ENCODE measurements at regions not wholly inside any gene's neighbourhood (a gene's known extent, or its start where the extent isn't known, plus 50 kb on each side); places are given as distances from the start of the nearest gene placed in this dataset.

DNA sequence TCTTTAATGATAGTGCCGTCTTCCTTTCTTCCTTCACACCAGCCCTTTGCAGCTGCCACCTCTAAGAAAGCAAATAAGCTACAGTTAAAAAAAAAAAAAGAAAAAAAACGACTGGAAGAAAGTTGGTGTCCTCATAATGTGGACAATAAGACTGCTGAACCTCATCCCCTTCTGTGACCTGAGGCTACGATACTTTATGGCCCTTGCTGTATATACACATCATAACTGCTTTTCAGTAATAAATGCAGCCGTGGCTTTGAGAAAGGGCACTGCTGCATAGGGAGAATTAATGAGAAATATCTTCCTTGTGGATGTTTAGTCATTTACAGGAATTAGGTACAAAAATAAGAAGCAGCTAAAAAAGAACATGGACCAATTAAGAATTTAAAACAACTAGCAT is 333.8 kb upstream of the ADGRL2 start:
- no peak for TF ChIP-seq SUZ12 (IDR thresholded peaks at IDR 0.05; ENCODE audit: extremely low read depth, insufficient read depth, insufficient read length)
- TF ChIP-seq YY1 (IDR thresholded peaks at IDR 0.05; ENCODE audit: insufficient read depth, insufficient read length): no peak
- no peak for TF ChIP-seq ZNF274 (IDR thresholded peaks at IDR 0.05; ENCODE audit: low read depth, low read length)
- Histone ChIP-seq H3K36me3 (ENCODE audit: insufficient read depth, insufficient read length, low read length) (no peaks in the 10 kb centered on the region), H3K4me3 (ENCODE audit: insufficient read length, low read depth) (no peak overlapping the region), H3K4me1 (ENCODE audit: insufficient read depth, insufficient read length) (no peaks in the 10 kb centered on the region), H3K27me3 (ENCODE audit: insufficient read depth, insufficient read length) (no peaks in the 10 kb centered on the region), H3K9ac (ENCODE audit: insufficient read length, low read depth) (no peak overlapping the region), H3K9me3 (ENCODE audit: insufficient read depth, low read length) (peaks cover 3% of the 10 kb centered on the region; the same call in 1 of the 2 replicates)
- DNase-seq (ENCODE audit: low read depth, low spot score): no peak

DNA sequence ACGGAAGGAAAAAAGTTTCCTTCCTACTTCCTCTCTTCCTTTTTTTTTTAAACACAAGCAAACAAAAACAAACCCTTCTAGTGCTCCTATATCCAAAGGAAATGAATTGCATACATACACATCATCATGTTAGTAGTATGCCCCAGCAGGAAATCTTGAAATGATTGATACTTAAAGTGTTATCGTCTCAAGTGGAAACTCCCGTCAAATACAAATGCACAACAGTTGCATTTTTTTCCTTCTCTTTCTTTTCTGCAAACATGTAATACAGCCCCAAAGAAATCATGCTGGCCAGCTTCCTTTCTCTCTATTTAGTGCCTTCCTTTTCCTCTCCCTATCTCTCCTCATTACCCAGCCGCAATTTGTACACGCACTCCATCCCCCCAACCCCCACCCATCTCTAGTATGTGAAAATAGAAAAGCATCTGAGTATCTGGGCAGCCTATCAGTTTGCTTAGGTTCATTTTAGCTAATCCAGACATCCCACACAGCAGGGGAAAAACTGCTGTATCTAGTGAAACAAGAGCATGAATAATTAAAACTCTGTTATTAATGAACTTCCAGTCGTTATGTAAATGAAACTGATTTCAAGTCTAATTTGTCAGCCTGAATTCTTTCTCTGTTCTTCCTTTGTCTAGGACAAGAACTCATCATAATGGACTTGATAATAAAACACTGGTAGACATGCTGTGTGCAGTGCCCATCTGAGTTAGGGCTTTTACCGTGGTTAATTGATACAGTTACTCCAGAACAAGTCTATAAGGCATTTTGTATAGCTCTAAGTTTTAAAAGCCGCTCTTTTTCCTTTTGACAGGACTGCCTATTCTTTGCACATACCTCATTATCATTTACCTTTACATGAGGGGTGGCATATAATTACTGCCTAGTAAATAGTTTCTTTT is 336.5 kb upstream of the ADGRL2 start:
- peaks cover 5% of the 10 kb centered on the region; the same call in 1 of the 2 replicates for H3K9me3 ChIP-seq (ENCODE audit: insufficient read depth, low read length)
- no peak overlapping the region for H3K9ac ChIP-seq (ENCODE audit: insufficient read length, low read depth)
- DNase-seq (ENCODE audit: low read depth, low spot score): no peak
- TF ChIP-seq ZNF274 (IDR thresholded peaks at IDR 0.05; ENCODE audit: low read depth, low read length) (no peak), SUZ12 (IDR thresholded peaks at IDR 0.05; ENCODE audit: extremely low read depth, insufficient read depth, insufficient read length) (no peak), YY1 (IDR thresholded peaks at IDR 0.05; ENCODE audit: insufficient read depth, insufficient read length) (no peak)
- H3K4me3 ChIP-seq (ENCODE audit: insufficient read length, low read depth): no peak overlapping the region
- H3K27me3 ChIP-seq (ENCODE audit: insufficient read depth, insufficient read length): no peaks in the 10 kb centered on the region
- no peaks in the 10 kb centered on the region for H3K4me1 ChIP-seq (ENCODE audit: insufficient read depth, insufficient read length)
- no peaks in the 10 kb centered on the region for H3K36me3 ChIP-seq (ENCODE audit: insufficient read depth, insufficient read length, low read length)

DNA sequence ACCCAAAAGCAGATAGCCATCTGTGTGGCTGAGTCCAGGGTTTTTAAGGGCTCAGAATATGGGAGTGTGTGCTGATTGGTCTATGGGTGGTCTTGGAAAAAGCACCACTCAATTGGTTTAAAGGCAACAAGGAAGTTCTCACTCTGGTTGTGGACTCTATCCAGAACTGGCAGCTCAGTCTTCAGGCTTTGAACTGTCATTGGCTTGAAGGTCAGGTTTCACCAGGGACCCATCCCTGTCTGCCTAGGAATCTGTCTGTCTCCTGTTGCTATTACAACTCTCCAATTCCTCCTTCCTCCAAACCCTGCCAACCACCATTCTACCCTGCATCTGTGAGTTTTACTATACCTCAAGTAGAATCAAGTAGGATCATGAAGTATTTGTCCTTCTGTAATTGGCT is 341.7 kb upstream of the ADGRL2 start:
- TF ChIP-seq ZNF274 (IDR thresholded peaks at IDR 0.05; ENCODE audit: low read depth, low read length): no peak
- no peak for TF ChIP-seq YY1 (IDR thresholded peaks at IDR 0.05; ENCODE audit: insufficient read depth, insufficient read length)
- no peak for TF ChIP-seq SUZ12 (IDR thresholded peaks at IDR 0.05; ENCODE audit: extremely low read depth, insufficient read depth, insufficient read length)
- H3K4me3 ChIP-seq (ENCODE audit: insufficient read length, low read depth): no peak overlapping the region
- H3K27me3 ChIP-seq (ENCODE audit: insufficient read depth, insufficient read length): no peaks in the 10 kb centered on the region
- H3K9ac ChIP-seq (ENCODE audit: insufficient read length, low read depth): no peak overlapping the region
- H3K36me3 ChIP-seq (ENCODE audit: insufficient read depth, insufficient read length, low read length): no peaks in the 10 kb centered on the region
- peaks cover 5% of the 10 kb centered on the region; the same call in 1 of the 2 replicates for H3K9me3 ChIP-seq (ENCODE audit: insufficient read depth, low read length)
- no peaks in the 10 kb centered on the region for H3K4me1 ChIP-seq (ENCODE audit: insufficient read depth, insufficient read length)
- no peak for DNase-seq (ENCODE audit: low read depth, low spot score)

DNA sequence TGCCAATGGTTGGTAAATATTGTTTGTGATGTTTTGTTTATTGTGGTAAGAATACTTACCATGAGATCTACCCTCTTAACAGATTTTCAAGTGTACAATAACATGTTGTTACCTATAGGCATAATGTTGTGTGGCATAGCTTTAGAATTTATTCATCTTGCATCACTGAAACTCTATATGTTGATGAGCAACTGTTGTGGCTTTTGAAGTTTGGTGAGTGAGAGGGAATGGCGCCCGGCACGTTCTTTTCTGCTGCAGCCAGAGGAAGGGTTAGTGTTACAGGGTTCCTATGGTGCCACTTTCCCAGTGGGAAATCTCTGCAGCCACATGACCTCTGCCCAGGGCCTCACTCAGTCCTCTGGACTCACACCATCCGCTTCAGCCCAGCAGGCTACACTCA is 342.5 kb upstream of the ADGRL2 start:
- DNase-seq (ENCODE audit: low read depth, low spot score): no peak

DNA sequence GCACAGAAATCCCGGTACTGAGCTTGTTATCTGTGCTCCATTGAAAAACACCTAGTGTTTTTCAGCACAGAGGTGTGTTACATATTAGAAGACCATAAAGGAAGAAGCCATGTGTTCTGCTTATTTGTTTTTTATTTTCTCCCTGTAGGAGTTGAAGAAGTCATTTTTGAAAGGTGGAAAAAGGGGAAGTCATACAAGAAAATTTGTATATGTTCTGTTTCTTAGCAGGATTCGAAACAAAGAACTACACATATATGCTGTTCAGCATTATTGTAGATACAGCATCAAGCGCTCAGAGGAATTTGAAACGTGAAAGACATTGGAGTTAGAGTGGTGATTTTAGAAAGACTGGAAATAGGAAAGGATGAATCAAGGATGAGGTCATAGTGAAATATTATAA is 345.3 kb upstream of the ADGRL2 start:
- TF ChIP-seq YY1 (IDR thresholded peaks at IDR 0.05; ENCODE audit: insufficient read depth, insufficient read length) (no peak), ZNF274 (IDR thresholded peaks at IDR 0.05; ENCODE audit: low read depth, low read length) (no peak), SUZ12 (IDR thresholded peaks at IDR 0.05; ENCODE audit: extremely low read depth, insufficient read depth, insufficient read length) (no peak)

More for the DNA sequence above, 342.5 kb upstream of the ADGRL2 start:
- TF ChIP-seq SUZ12 (IDR thresholded peaks at IDR 0.05; ENCODE audit: extremely low read depth, insufficient read depth, insufficient read length) (no peak), YY1 (IDR thresholded peaks at IDR 0.05; ENCODE audit: insufficient read depth, insufficient read length) (no peak), ZNF274 (IDR thresholded peaks at IDR 0.05; ENCODE audit: low read depth, low read length) (no peak)
- no peaks in the 10 kb centered on the region for H3K36me3 ChIP-seq (ENCODE audit: insufficient read depth, insufficient read length, low read length)
- no peak overlapping the region for H3K4me3 ChIP-seq (ENCODE audit: insufficient read length, low read depth)
- peaks cover 5% of the 10 kb centered on the region; the same call in 1 of the 2 replicates for H3K9me3 ChIP-seq (ENCODE audit: insufficient read depth, low read length)
- H3K4me1 ChIP-seq (ENCODE audit: insufficient read depth, insufficient read length): no peaks in the 10 kb centered on the region
- H3K9ac ChIP-seq (ENCODE audit: insufficient read length, low read depth): no peak overlapping the region
- H3K27me3 ChIP-seq (ENCODE audit: insufficient read depth, insufficient read length): no peaks in the 10 kb centered on the region

DNA sequence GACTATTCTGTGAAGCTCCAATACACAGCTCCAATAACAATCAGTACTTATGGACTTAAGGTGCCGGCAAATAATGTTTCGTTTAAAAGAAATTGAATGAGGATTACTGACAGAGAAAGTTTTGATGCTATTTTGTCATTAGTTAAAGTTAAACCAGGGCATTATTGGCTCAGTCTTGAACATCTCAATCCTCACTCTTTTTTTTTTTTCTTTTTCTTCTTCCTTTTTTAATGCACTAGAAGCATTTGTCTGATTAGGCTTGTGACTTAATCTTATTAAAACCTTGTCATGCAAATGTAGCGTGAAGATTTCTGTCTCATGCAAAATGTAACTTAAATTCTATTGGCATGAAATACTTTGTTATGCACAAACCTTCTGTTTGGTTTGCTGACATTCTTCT is 346.8 kb upstream of the ADGRL2 start:
- no peak overlapping the region for H3K4me3 ChIP-seq (ENCODE audit: insufficient read length, low read depth)
- no peaks in the 10 kb centered on the region for H3K36me3 ChIP-seq (ENCODE audit: insufficient read depth, insufficient read length, low read length)
- no peaks in the 10 kb centered on the region for H3K27me3 ChIP-seq (ENCODE audit: insufficient read depth, insufficient read length)
- H3K9me3 ChIP-seq (ENCODE audit: insufficient read depth, low read length): no peaks in the 10 kb centered on the region
- DNase-seq (ENCODE audit: low read depth, low spot score): no peak
- H3K9ac ChIP-seq (ENCODE audit: insufficient read length, low read depth): no peak overlapping the region
- H3K4me1 ChIP-seq (ENCODE audit: insufficient read depth, insufficient read length): no peaks in the 10 kb centered on the region
- TF ChIP-seq SUZ12 (IDR thresholded peaks at IDR 0.05; ENCODE audit: extremely low read depth, insufficient read depth, insufficient read length) (no peak), YY1 (IDR thresholded peaks at IDR 0.05; ENCODE audit: insufficient read depth, insufficient read length) (no peak), ZNF274 (IDR thresholded peaks at IDR 0.05; ENCODE audit: low read depth, low read length) (no peak)

More for the DNA sequence above, 345.3 kb upstream of the ADGRL2 start:
- no peaks in the 10 kb centered on the region for H3K4me1 ChIP-seq (ENCODE audit: insufficient read depth, insufficient read length)
- H3K36me3 ChIP-seq (ENCODE audit: insufficient read depth, insufficient read length, low read length): no peaks in the 10 kb centered on the region
- H3K9ac ChIP-seq (ENCODE audit: insufficient read length, low read depth): no peak overlapping the region
- H3K27me3 ChIP-seq (ENCODE audit: insufficient read depth, insufficient read length): no peaks in the 10 kb centered on the region
- no peak overlapping the region for H3K4me3 ChIP-seq (ENCODE audit: insufficient read length, low read depth)
- DNase-seq (ENCODE audit: low read depth, low spot score): no peak
- no peaks in the 10 kb centered on the region for H3K9me3 ChIP-seq (ENCODE audit: insufficient read depth, low read length)

DNA sequence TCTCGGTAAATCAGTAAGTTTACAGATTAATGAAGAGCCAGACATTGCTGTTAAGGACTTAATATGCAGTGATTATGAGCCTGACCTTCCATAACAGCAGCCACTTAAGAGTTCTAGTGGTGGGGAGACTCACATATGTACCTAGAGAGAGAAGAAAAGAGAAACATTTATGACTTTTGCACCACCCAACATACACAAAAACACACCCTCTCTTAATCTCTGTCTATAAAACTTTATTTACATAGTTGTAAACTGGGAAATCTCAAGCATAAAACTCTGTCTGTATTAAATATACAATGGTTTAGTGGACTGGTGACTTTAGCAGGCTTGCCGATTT is 347.4 kb upstream of the ADGRL2 start:
- Histone ChIP-seq H3K9ac (ENCODE audit: insufficient read length, low read depth) (no peak overlapping the region), H3K36me3 (ENCODE audit: insufficient read depth, insufficient read length, low read length) (no peaks in the 10 kb centered on the region), H3K9me3 (ENCODE audit: insufficient read depth, low read length) (no peaks in the 10 kb centered on the region), H3K27me3 (ENCODE audit: insufficient read depth, insufficient read length) (no peaks in the 10 kb centered on the region), H3K4me3 (ENCODE audit: insufficient read length, low read depth) (no peak overlapping the region), H3K4me1 (ENCODE audit: insufficient read depth, insufficient read length) (no peaks in the 10 kb centered on the region)
- DNase-seq (ENCODE audit: low read depth, low spot score): no peak
- TF ChIP-seq SUZ12 (IDR thresholded peaks at IDR 0.05; ENCODE audit: extremely low read depth, insufficient read depth, insufficient read length) (no peak), YY1 (IDR thresholded peaks at IDR 0.05; ENCODE audit: insufficient read depth, insufficient read length) (no peak), ZNF274 (IDR thresholded peaks at IDR 0.05; ENCODE audit: low read depth, low read length) (no peak)
